ENCODE measurements at regions not wholly inside any gene's neighbourhood (a gene's known extent, or its start where the extent isn't known, plus 50 kb on each side); places are given as distances from the start of the nearest gene placed in this dataset.

DNA sequence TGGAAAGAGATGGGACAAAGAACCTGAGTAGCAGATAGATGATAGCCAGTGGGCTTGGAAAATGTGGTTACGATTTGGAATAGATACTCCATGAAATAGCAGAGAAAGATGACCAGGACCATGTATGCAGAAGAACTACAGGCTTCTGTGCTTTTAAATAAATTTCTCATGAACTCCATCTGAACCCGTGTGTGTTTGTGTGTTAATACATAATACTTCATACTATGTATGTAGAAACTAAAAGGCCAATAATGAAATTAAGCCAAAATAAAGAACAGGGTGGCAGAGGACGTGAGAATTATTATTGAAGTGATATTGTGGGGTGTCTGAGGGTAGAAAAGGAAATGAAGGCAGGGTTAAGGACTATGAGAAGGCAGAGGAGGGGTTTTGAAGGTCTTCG lies 385.1 kb upstream of the RPS23 start:
- no peak for DNase-seq (ENCODE audit: low spot score)
- Histone ChIP-seq H3K4me1 (ENCODE audit: insufficient read depth, low read length, poor library complexity, severe bottlenecking) (no peaks in the 10 kb centered on the region), H3K36me3 (ENCODE audit: insufficient read depth, low read length) (no peaks in the 10 kb centered on the region), H3K27ac (ENCODE audit: low read depth, low read length, poor library complexity, severe bottlenecking) (no peak overlapping the region), H3K9me2 (ENCODE audit: insufficient read depth, low read length) (no peaks in the 10 kb centered on the region), H3K9me3 (ENCODE audit: low read length) (no peaks in the 10 kb centered on the region), H2AFZ (ENCODE audit: low read length) (no peak overlapping the region), H3K79me2 (ENCODE audit: insufficient read depth, low read depth, low read length) (no peaks in the 10 kb centered on the region), H3K4me2 (ENCODE audit: low read length) (no peak overlapping the region), H4K20me1 (ENCODE audit: insufficient read depth, low read length) (no peaks in the 10 kb centered on the region), H3K4me3 (ENCODE audit: low read depth, low read length, poor library complexity, severe bottlenecking) (no peak overlapping the region)
- intact Hi-C loops (cut with micrococcal nuclease; ENCODE audit: unreplicated experiment), result no loop called here
- TF ChIP-seq EZH2phosphoT487 (IDR thresholded peaks at IDR 0.05; ENCODE audit: borderline replicate concordance, low read depth, low read length), result no peak
- TF ChIP-seq, protein P1, sequence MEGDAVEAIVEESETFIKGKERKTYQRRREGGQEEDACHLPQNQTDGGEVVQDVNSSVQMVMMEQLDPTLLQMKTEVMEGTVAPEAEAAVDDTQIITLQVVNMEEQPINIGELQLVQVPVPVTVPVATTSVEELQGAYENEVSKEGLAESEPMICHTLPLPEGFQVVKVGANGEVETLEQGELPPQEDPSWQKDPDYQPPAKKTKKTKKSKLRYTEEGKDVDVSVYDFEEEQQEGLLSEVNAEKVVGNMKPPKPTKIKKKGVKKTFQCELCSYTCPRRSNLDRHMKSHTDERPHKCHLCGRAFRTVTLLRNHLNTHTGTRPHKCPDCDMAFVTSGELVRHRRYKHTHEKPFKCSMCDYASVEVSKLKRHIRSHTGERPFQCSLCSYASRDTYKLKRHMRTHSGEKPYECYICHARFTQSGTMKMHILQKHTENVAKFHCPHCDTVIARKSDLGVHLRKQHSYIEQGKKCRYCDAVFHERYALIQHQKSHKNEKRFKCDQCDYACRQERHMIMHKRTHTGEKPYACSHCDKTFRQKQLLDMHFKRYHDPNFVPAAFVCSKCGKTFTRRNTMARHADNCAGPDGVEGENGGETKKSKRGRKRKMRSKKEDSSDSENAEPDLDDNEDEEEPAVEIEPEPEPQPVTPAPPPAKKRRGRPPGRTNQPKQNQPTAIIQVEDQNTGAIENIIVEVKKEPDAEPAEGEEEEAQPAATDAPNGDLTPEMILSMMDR (conservative IDR thresholded peaks at IDR 0.05; ENCODE audit: low read length), result no peak
- POLR2A ChIA-PET, result no interaction called here
- CTCF ChIA-PET (ENCODE audit: unreplicated experiment), result no interaction called here
- BruUV-seq (replicated peaks), result no TSS peak

DNA sequence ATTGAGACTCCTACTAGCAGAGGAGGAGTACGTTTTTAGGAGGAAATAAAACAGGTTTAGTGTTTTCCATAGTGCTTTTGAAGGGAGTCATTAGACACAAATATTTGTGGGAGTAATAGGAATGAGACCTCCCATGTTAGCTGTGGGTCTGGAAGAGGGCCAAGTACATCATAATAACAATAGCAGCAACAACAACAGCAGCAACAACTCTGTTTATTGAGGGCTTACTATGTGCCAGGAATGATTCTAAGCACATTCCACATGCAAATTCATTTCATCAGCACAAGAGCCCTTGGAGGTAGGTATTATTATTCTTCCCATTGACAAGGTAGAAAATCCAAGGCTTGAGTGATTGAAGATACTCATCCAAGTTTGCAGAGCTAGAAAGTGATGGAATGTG lies 384.2 kb upstream of the RPS23 start:
- Histone ChIP-seq H3K9me3 (ENCODE audit: low read length) (no peaks in the 10 kb centered on the region), H4K20me1 (ENCODE audit: insufficient read depth, low read length) (no peaks in the 10 kb centered on the region), H3K4me2 (ENCODE audit: low read length) (no peak overlapping the region), H3K9me2 (ENCODE audit: insufficient read depth, low read length) (no peaks in the 10 kb centered on the region), H3K36me3 (ENCODE audit: insufficient read depth, low read length) (no peaks in the 10 kb centered on the region), H3K79me2 (ENCODE audit: insufficient read depth, low read depth, low read length) (no peaks in the 10 kb centered on the region), H3K27ac (ENCODE audit: low read depth, low read length, poor library complexity, severe bottlenecking) (no peak overlapping the region), H2AFZ (ENCODE audit: low read length) (no peak overlapping the region), H3K4me1 (ENCODE audit: insufficient read depth, low read length, poor library complexity, severe bottlenecking) (no peaks in the 10 kb centered on the region), H3K4me3 (ENCODE audit: low read depth, low read length, poor library complexity, severe bottlenecking) (no peak overlapping the region)
- no peak for TF ChIP-seq EZH2phosphoT487 (IDR thresholded peaks at IDR 0.05; ENCODE audit: borderline replicate concordance, low read depth, low read length)
- no TSS peak for BruUV-seq (replicated peaks)
- ChIA-PET POLR2A (no interaction called here), CTCF (ENCODE audit: unreplicated experiment) (no interaction called here)
- intact Hi-C loops (cut with micrococcal nuclease; ENCODE audit: unreplicated experiment), result no loop called here
- no peak for DNase-seq (ENCODE audit: low spot score)

DNA sequence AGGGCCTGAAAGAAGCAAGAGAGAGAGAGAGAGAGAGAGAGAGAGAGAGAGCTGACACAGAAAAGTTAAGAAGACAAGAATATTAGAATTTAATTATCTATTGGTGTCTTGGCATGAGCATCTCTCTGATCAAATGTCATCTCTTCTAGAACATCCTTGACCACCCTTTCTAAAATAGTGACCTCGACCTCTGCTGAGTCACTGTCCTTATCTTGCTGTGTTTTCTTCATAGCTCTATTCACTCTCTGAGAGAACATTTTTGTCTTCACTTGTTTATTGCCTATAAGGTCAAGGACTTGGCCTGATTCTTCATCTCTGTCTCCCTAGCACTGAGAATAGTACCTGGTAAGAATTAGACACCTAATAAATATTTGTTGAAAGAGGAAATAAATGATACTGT lies 383.8 kb upstream of the RPS23 start:
- Histone ChIP-seq H2AFZ (ENCODE audit: low read length) (no peak overlapping the region), H3K4me3 (ENCODE audit: low read depth, low read length, poor library complexity, severe bottlenecking) (no peak overlapping the region), H3K4me1 (ENCODE audit: insufficient read depth, low read length, poor library complexity, severe bottlenecking) (no peaks in the 10 kb centered on the region), H3K9me3 (ENCODE audit: low read length) (no peaks in the 10 kb centered on the region), H3K27ac (ENCODE audit: low read depth, low read length, poor library complexity, severe bottlenecking) (no peak overlapping the region), H3K36me3 (ENCODE audit: insufficient read depth, low read length) (no peaks in the 10 kb centered on the region), H3K4me2 (ENCODE audit: low read length) (no peak overlapping the region), H3K79me2 (ENCODE audit: insufficient read depth, low read depth, low read length) (no peaks in the 10 kb centered on the region), H3K9me2 (ENCODE audit: insufficient read depth, low read length) (no peaks in the 10 kb centered on the region), H4K20me1 (ENCODE audit: insufficient read depth, low read length) (no peaks in the 10 kb centered on the region)
- no peak for DNase-seq (ENCODE audit: low spot score)
- ChIA-PET CTCF (ENCODE audit: unreplicated experiment) (no interaction called here), POLR2A (interaction anchor here (0.9 kb wide), 1 partner anchor 21 kb away, joined by 6 read pairs; no protein-coding TSS in a partner anchor)
- TF ChIP-seq, protein P1 (conservative IDR thresholded peaks at IDR 0.05; ENCODE audit: low read length), result no peak
- no peak for TF ChIP-seq EZH2phosphoT487 (IDR thresholded peaks at IDR 0.05; ENCODE audit: borderline replicate concordance, low read depth, low read length)
- intact Hi-C loops (cut with micrococcal nuclease; ENCODE audit: unreplicated experiment), result no loop called here
- BruUV-seq (replicated peaks), result no TSS peak
